ENCODE measurements at regions not wholly inside any gene's neighbourhood (a gene's known extent, or its start where the extent isn't known, plus 50 kb on each side); places are given as distances from the start of the nearest gene placed in this dataset.
A peak's percentile ranks its signal among the peaks of the same experiment; 100 is the strongest.
"Not testable (repeated sequence)": the region's sequence is repeated elsewhere in the genome, so short reads cannot be mapped to it uniquely, and the experiment has no call there.

GRCh38 chr4:57194068-57194611 lies 84.0 kb upstream of the IGFBP7 start:
- DNase-seq, result no peak

- no peak for DNase-seq
These were observed 83.1 kb upstream of the IGFBP7 start for GRCh38 chr4:57193209-57193810.

- no peak for DNase-seq
These were observed 81.4 kb upstream of the IGFBP7 start for GRCh38 chr4:57191523-57192034.

GRCh38 chr4:57190601-57191481 lies 80.7 kb upstream of the IGFBP7 start:
- DNase-seq, result no peak

GRCh38 chr4:57187246-57187645 lies 77.1 kb upstream of the IGFBP7 start:
- DNase-seq, result no peak

GRCh38 chr4:57184378-57185029 lies 74.3 kb upstream of the IGFBP7 start:
- no peak for DNase-seq

GRCh38 chr4:57182132-57182874 lies 72.1 kb upstream of the IGFBP7 start:
- peak; percentile 88 for DNase-seq

- DNase-seq, result not testable (repeated sequence)
These were observed 63.0 kb upstream of the IGFBP7 start for GRCh38 chr4:57173136-57173535.

- DNase-seq, result no peak
These were observed 61.9 kb upstream of the IGFBP7 start for GRCh38 chr4:57172065-57172464.

- no peak for DNase-seq
These were observed 58.8 kb upstream of the IGFBP7 start for GRCh38 chr4:57168982-57169381.

- DNase-seq, result peak; percentile 86
These were observed 53.6 kb upstream of the IGFBP7 start for GRCh38 chr4:57163530-57164459.

GRCh38 chr4:57162499-57163019 lies 52.4 kb upstream of the IGFBP7 start:
- DNase-seq, result no peak

Data from midbrain (tissue), 1 donor.